Mammary epithelial cell (primary cell): ENCODE measurements at regions not wholly inside any gene's neighbourhood (a gene's known extent, or its start where the extent isn't known, plus 50 kb on each side); places are given as distances from the start of the nearest gene placed in this dataset.
"Not testable (repeated sequence)": the region's sequence is repeated elsewhere in the genome, so short reads cannot be mapped to it uniquely, and the experiment has no call there.

Source experiments
- EZH2 ChIP-seq: IDR thresholded peaks from 2 replicates; pipeline ENCODE4 v1.6.1; 2012; ENCODE audit warnings: low read length, inconsistent platforms, borderline replicate concordance
- TF ChIP-seq, protein P1 (sequence below), 2 donors: IDR thresholded peaks in 1 of 2; conservative IDR thresholded peaks in 1 of 2; 2 replicates each; pipeline ENCODE4 v1.5.1; 2011 to 2012; ENCODE audit warnings: inconsistent platforms in 2 of 2, low read length in 2 of 2, mild to moderate bottlenecking in 2 of 2, control low read depth in 1 of 2, low read depth in 1 of 2; ENCODE audit not compliant: insufficient read depth in 1 of 2; ENCODE audit errors: extremely low read depth in 1 of 2

DNA sequence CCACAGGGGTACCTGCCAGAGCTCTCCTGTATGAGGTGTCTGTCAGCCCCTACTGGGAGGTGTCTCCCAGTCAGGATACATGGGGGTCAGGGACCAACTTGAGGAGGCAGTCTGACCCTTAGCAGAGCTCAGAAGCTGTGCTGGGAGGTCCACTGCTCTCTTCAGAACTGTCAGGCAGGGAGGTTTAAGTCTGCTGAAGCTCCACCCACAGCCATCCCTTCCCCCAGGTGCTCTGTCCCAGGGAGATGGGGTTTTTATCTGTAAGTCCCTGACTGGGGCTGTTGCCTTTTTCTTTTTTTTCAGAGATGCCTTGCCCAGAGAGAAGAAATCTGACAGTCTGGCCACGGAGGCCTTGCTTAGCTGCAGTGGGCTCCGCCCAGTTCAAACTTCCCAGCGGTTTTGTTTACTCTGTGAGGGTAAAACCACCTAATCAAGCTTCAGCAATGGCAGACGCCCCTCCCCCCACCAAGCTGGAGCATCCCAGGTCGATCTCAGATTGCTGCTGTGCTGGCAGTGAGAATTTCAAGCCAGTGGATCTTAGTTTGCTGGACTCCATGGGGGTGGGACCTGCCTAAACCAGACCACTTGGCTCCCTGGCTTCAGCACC is 118.5 kb upstream of the RADX start:
- TF ChIP-seq, protein P1, sequence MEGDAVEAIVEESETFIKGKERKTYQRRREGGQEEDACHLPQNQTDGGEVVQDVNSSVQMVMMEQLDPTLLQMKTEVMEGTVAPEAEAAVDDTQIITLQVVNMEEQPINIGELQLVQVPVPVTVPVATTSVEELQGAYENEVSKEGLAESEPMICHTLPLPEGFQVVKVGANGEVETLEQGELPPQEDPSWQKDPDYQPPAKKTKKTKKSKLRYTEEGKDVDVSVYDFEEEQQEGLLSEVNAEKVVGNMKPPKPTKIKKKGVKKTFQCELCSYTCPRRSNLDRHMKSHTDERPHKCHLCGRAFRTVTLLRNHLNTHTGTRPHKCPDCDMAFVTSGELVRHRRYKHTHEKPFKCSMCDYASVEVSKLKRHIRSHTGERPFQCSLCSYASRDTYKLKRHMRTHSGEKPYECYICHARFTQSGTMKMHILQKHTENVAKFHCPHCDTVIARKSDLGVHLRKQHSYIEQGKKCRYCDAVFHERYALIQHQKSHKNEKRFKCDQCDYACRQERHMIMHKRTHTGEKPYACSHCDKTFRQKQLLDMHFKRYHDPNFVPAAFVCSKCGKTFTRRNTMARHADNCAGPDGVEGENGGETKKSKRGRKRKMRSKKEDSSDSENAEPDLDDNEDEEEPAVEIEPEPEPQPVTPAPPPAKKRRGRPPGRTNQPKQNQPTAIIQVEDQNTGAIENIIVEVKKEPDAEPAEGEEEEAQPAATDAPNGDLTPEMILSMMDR (conservative IDR thresholded peaks at IDR 0.05 in 1 of 2, IDR thresholded peaks at IDR 0.05 in 1 of 2; ENCODE audit: extremely low read depth in 1 of 2, insufficient read depth in 1 of 2, low read depth in 1 of 2, low read length in 2 of 2) = not testable (repeated sequence)
- TF ChIP-seq EZH2 = not testable (repeated sequence)
